ENCODE measurements at regions not wholly inside any gene's neighbourhood (a gene's known extent, or its start where the extent isn't known, plus 50 kb on each side); places are given as distances from the start of the nearest gene placed in this dataset.

- no peaks in the 10 kb centered on the region for H3K9me3 ChIP-seq
- H3K4me3 ChIP-seq (ENCODE audit: low read depth, low read length), result no peak overlapping the region
- H3K36me3 ChIP-seq, result no peaks in the 10 kb centered on the region
- no peak for TF ChIP-seq CTCF (IDR thresholded peaks at IDR 0.05; ENCODE audit: low read depth, low read length)
- H3K27me3 ChIP-seq, result no peaks in the 10 kb centered on the region
- DNase-seq, result no peak
- no peaks in the 10 kb centered on the region for H3K4me1 ChIP-seq
Observed at GRCh38 chr1:96334236-96334557, 387.4 kb upstream of the PTBP2 start.

DNA sequence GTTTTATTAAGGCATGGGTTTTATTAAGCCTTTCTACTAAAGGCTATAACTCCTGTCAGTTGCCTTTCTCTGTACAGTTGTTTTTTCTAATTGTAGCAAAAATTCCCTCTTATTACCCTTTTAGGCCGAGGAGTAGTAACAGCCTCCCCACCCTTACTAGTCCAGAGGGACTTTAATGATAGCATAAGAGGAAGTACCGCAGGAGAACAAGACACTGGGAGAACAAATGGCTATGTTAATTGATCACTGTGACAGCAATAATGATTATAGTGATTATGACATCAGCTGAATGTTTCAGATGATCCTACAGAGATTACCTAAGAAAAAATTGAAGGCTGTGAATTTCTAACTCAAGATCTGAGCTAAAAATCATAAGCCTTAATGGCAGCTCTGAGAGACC, 383.0 kb upstream of the PTBP2 start:
- Histone ChIP-seq H3K27me3 (no peaks in the 10 kb centered on the region), H3K4me1 (no peaks in the 10 kb centered on the region), H3K36me3 (no peaks in the 10 kb centered on the region), H3K9me3 (no peaks in the 10 kb centered on the region), H3K4me3 (ENCODE audit: low read depth, low read length) (no peak overlapping the region)
- TF ChIP-seq CTCF (IDR thresholded peaks at IDR 0.05; ENCODE audit: low read depth, low read length), result no peak
- DNase-seq, result no peak

- Histone ChIP-seq H3K4me1 (no peaks in the 10 kb centered on the region), H3K27me3 (no peaks in the 10 kb centered on the region), H3K9me3 (no peaks in the 10 kb centered on the region), H3K36me3 (no peaks in the 10 kb centered on the region), H3K4me3 (ENCODE audit: low read depth, low read length) (no peak overlapping the region)
- no peak for TF ChIP-seq CTCF (IDR thresholded peaks at IDR 0.05; ENCODE audit: low read depth, low read length)
- no peak for DNase-seq
Observed at GRCh38 chr1:96340686-96341085, 380.9 kb upstream of the PTBP2 start.

GRCh38 chr1:96346719-96347118, 374.9 kb upstream of the PTBP2 start:
- no peak overlapping the region for H3K4me3 ChIP-seq (ENCODE audit: low read depth, low read length)
- no peaks in the 10 kb centered on the region for H3K27me3 ChIP-seq
- DNase-seq, result no peak
- no peaks in the 10 kb centered on the region for H3K9me3 ChIP-seq
- H3K36me3 ChIP-seq, result no peaks in the 10 kb centered on the region
- no peaks in the 10 kb centered on the region for H3K4me1 ChIP-seq
- TF ChIP-seq CTCF (IDR thresholded peaks at IDR 0.05; ENCODE audit: low read depth, low read length), result peak; percentile 26

- Histone ChIP-seq H3K4me1 (no peaks in the 10 kb centered on the region), H3K36me3 (no peaks in the 10 kb centered on the region), H3K27me3 (no peaks in the 10 kb centered on the region), H3K4me3 (ENCODE audit: low read depth, low read length) (no peak overlapping the region), H3K9me3 (no peaks in the 10 kb centered on the region)
- no peak for DNase-seq
- no peak for TF ChIP-seq CTCF (IDR thresholded peaks at IDR 0.05; ENCODE audit: low read depth, low read length)
Observed at GRCh38 chr1:96349896-96350295, 371.7 kb upstream of the PTBP2 start.

- Histone ChIP-seq H3K36me3 (no peaks in the 10 kb centered on the region), H3K27me3 (no peaks in the 10 kb centered on the region), H3K4me3 (ENCODE audit: low read depth, low read length) (no peak overlapping the region), H3K4me1 (no peaks in the 10 kb centered on the region), H3K9me3 (no peaks in the 10 kb centered on the region)
- no peak for TF ChIP-seq CTCF (IDR thresholded peaks at IDR 0.05; ENCODE audit: low read depth, low read length)
- no peak for DNase-seq
Observed at GRCh38 chr1:96352733-96353132, 368.9 kb upstream of the PTBP2 start.
